Left ventricle myocardium inferior (tissue), 1 donor: ENCODE measurements at regions not wholly inside any gene's neighbourhood (a gene's known extent, or its start where the extent isn't known, plus 50 kb on each side); places are given as distances from the start of the nearest gene placed in this dataset.

Source experiments
- DNase-seq: peaks from one replicate; pipeline ENCODE4 v3.0.0-alpha.2; 2020
- H3K27ac ChIP-seq: fragments of 200-600 bp; replicated peaks from 2 replicates; pipeline ENCODE4 v1.8.0; 2021
- H3K27me3 ChIP-seq: fragments of 200-600 bp; 2 replicates; pipeline ENCODE4 v1.8.0; 2021; ENCODE audit warnings: low read depth
- H3K36me3 ChIP-seq: fragments of 200-600 bp; 2 replicates; pipeline ENCODE4 v1.8.0; 2021
- H3K4me1 ChIP-seq: fragments of 200-600 bp; 2 replicates; pipeline ENCODE4 v1.8.0; 2021
- H3K4me3 ChIP-seq: fragments of 200-600 bp; 2 replicates; pipeline ENCODE4 v1.8.0; 2021; ENCODE audit warnings: mild to moderate bottlenecking, moderate library complexity
- H3K9me3 ChIP-seq: fragments of 200-600 bp; replicated peaks from 2 replicates; pipeline ENCODE4 v1.8.0; 2021
- CTCF ChIP-seq: fragments of 200-600 bp; IDR thresholded peaks from 2 replicates; pipeline ENCODE4 v1.8.0; 2021; ENCODE audit warnings: antibody characterized with exemption, mild to moderate bottlenecking, borderline replicate concordance
- intact Hi-C: fragments of 100-400 bp; cut with micrococcal nuclease; formaldehyde crosslinking; loops from one replicate; pipeline ENCODE4 v1.11.0; 2022
- donor health status: DM: no; HTN: yes; CAD: no; lungs with severe emphysema.

- no peaks in the 10 kb centered on the region for H3K36me3 ChIP-seq
- no peak for DNase-seq
- H3K9me3 ChIP-seq: peaks cover 13% of the 10 kb centered on the region
- no peaks in the 10 kb centered on the region for H3K4me1 ChIP-seq
- peaks cover 76% of the 10 kb centered on the region for H3K27me3 ChIP-seq
- TF ChIP-seq CTCF: no peak
- H3K4me3 ChIP-seq: no peak overlapping the region
- intact Hi-C loops: no loop called here
- no peak overlapping the region for H3K27ac ChIP-seq
Measured at GRCh38 chr22:47608421-47608820, 846.0 kb downstream of the TBC1D22A start.

GRCh38 chr22:47607486-47607885, 845.0 kb downstream of the TBC1D22A start:
- TF ChIP-seq CTCF: no peak
- H3K36me3 ChIP-seq: no peaks in the 10 kb centered on the region
- no peak overlapping the region for H3K27ac ChIP-seq
- H3K9me3 ChIP-seq: peaks cover 13% of the 10 kb centered on the region
- no peak for DNase-seq
- H3K27me3 ChIP-seq: peaks cover 73% of the 10 kb centered on the region
- intact Hi-C loops: no loop called here
- H3K4me1 ChIP-seq: no peaks in the 10 kb centered on the region
- H3K4me3 ChIP-seq: no peak overlapping the region

GRCh38 chr22:47606426-47606825, 844.0 kb downstream of the TBC1D22A start:
- Histone ChIP-seq H3K9me3 (peaks cover 13% of the 10 kb centered on the region), H3K27me3 (peaks cover 75% of the 10 kb centered on the region), H3K4me1 (no peaks in the 10 kb centered on the region), H3K27ac (no peak overlapping the region), H3K4me3 (no peak overlapping the region), H3K36me3 (no peaks in the 10 kb centered on the region)
- no peak for DNase-seq
- intact Hi-C loops: no loop called here
- no peak for TF ChIP-seq CTCF

- TF ChIP-seq CTCF: no peak
- Histone ChIP-seq H3K36me3 (no peaks in the 10 kb centered on the region), H3K27me3 (peaks cover 80% of the 10 kb centered on the region), H3K27ac (no peak overlapping the region), H3K9me3 (peaks cover 13% of the 10 kb centered on the region), H3K4me3 (no peak overlapping the region), H3K4me1 (no peaks in the 10 kb centered on the region)
- DNase-seq: no peak
- intact Hi-C loops: no loop called here
Measured at GRCh38 chr22:47605886-47606285, 843.4 kb downstream of the TBC1D22A start.

- Histone ChIP-seq H3K27me3 (peaks cover 77% of the 10 kb centered on the region), H3K4me1 (no peaks in the 10 kb centered on the region), H3K27ac (no peak overlapping the region), H3K4me3 (no peak overlapping the region), H3K9me3 (peaks cover 10% of the 10 kb centered on the region), H3K36me3 (no peaks in the 10 kb centered on the region)
- no peak for DNase-seq
- no peak for TF ChIP-seq CTCF
- intact Hi-C loops: no loop called here
Measured at GRCh38 chr22:47605441-47605840, 843.0 kb downstream of the TBC1D22A start.

GRCh38 chr22:47604563-47604962, 842.1 kb downstream of the TBC1D22A start:
- no peaks in the 10 kb centered on the region for H3K4me1 ChIP-seq
- no peak for DNase-seq
- no peaks in the 10 kb centered on the region for H3K36me3 ChIP-seq
- no peak for TF ChIP-seq CTCF
- H3K27me3 ChIP-seq: peaks cover 76% of the 10 kb centered on the region
- peaks cover under 1% of the 10 kb centered on the region for H3K9me3 ChIP-seq
- intact Hi-C loops: no loop called here
- H3K27ac ChIP-seq: no peak overlapping the region
- H3K4me3 ChIP-seq: no peak overlapping the region
